Spinal cord (tissue), 9 donors: ENCODE measurements at regions not wholly inside any gene's neighbourhood (a gene's known extent, or its start where the extent isn't known, plus 50 kb on each side); places are given as distances from the start of the nearest gene placed in this dataset.

Source experiments
- DNase-seq, 6 donors: peaks; one replicate each; pipeline versions ENCODE4 v3.0.0 to v3.0.0-alpha.2; 2013 to 2015; ENCODE audit warnings: low spot score in 6 of 6, low read depth in 4 of 6
- H3K27ac ChIP-seq: one replicate; pipeline ENCODE4 v1.5.1; 2013; ENCODE audit warnings: low read depth, low read length, control low read depth
- H3K27me3 ChIP-seq: one replicate; pipeline ENCODE4 v1.6.1; 2013; ENCODE audit warnings: low read length; ENCODE audit not compliant: control insufficient read depth, insufficient read depth
- H3K36me3 ChIP-seq: one replicate; pipeline ENCODE4 v1.6.1; 2013; ENCODE audit warnings: low read length; ENCODE audit not compliant: control insufficient read depth, insufficient read depth
- H3K4me1 ChIP-seq: one replicate; pipeline ENCODE4 v1.6.1; 2013; ENCODE audit warnings: low read length; ENCODE audit not compliant: control insufficient read depth, insufficient read depth
- H3K4me3 ChIP-seq: one replicate; pipeline ENCODE4 v1.5.1; 2013; ENCODE audit warnings: low read depth, low read length, control low read depth
- H3K9me3 ChIP-seq: one replicate; pipeline ENCODE4 v1.6.1; 2013; ENCODE audit warnings: low read length; ENCODE audit not compliant: control insufficient read depth, insufficient read depth
- WGBS: methylation state at CpG from one replicate; pipeline ENCODE4 v1.1.5; 2013; ENCODE audit warnings: missing lambda C conversion rate; ENCODE audit not compliant: insufficient coverage; 5-methylcytosine and 5-hydroxymethylcytosine counted together
- donor health status: healthy.

GRCh38 chr5:146940295-146940694 lies 61.7 kb upstream of the PPP2R2B start:
- Histone ChIP-seq H3K9me3 (no peaks in the 10 kb centered on the region), H3K4me3 (no peak overlapping the region), H3K4me1 (no peaks in the 10 kb centered on the region), H3K27me3 (no peaks in the 10 kb centered on the region), H3K27ac (no peak overlapping the region), H3K36me3 (no peaks in the 10 kb centered on the region)
- DNase-seq: peak in 1 of 6 donors; percentile 57
- WGBS: 67% methylated on average over 1 of the region's 2 CpGs

- Histone ChIP-seq H3K9me3 (no peaks in the 10 kb centered on the region), H3K27me3 (no peaks in the 10 kb centered on the region), H3K4me3 (no peak overlapping the region), H3K27ac (no peak overlapping the region), H3K4me1 (no peaks in the 10 kb centered on the region), H3K36me3 (no peaks in the 10 kb centered on the region)
- DNase-seq: peak in 1 of 6 donors; percentile 83
- WGBS: no CpG with 5 or more reads among the region's 3 CpGs
These were observed 65.5 kb upstream of the PPP2R2B start for GRCh38 chr5:146944019-146944418.

GRCh38 chr5:146944764-146945616 lies 66.4 kb upstream of the PPP2R2B start:
- no peaks in the 10 kb centered on the region for H3K36me3 ChIP-seq
- H3K27me3 ChIP-seq: no peaks in the 10 kb centered on the region
- H3K9me3 ChIP-seq: no peaks in the 10 kb centered on the region
- H3K4me1 ChIP-seq: no peaks in the 10 kb centered on the region
- WGBS: 28% methylated on average over 2 of the region's 4 CpGs
- no peak for DNase-seq
- no peak overlapping the region for H3K27ac ChIP-seq
- H3K4me3 ChIP-seq: no peak overlapping the region

GRCh38 chr5:146945617-146946084 lies 67.1 kb upstream of the PPP2R2B start:
- Histone ChIP-seq H3K4me1 (no peaks in the 10 kb centered on the region), H3K27me3 (no peaks in the 10 kb centered on the region), H3K27ac (peak overlapping the region; percentile 65), H3K9me3 (no peaks in the 10 kb centered on the region), H3K4me3 (no peak overlapping the region), H3K36me3 (no peaks in the 10 kb centered on the region)
- peak in 1 of 6 donors; percentile 39 for DNase-seq
- 60% methylated on average over 1 of the region's 5 CpGs for WGBS

- H3K27ac ChIP-seq: no peak overlapping the region
- H3K4me3 ChIP-seq: no peak overlapping the region
- no peaks in the 10 kb centered on the region for H3K27me3 ChIP-seq
- DNase-seq: peak in 2 of 6 donors; percentile 27 to 42
- H3K36me3 ChIP-seq: no peaks in the 10 kb centered on the region
- H3K9me3 ChIP-seq: no peaks in the 10 kb centered on the region
- no peaks in the 10 kb centered on the region for H3K4me1 ChIP-seq
- WGBS: 48% methylated on average over 4 of the region's 7 CpGs
These were observed 68.8 kb upstream of the PPP2R2B start for GRCh38 chr5:146947181-146947941.

- Histone ChIP-seq H3K9me3 (no peaks in the 10 kb centered on the region), H3K27me3 (no peaks in the 10 kb centered on the region), H3K4me3 (no peak overlapping the region), H3K27ac (no peak overlapping the region), H3K36me3 (no peaks in the 10 kb centered on the region), H3K4me1 (no peaks in the 10 kb centered on the region)
- DNase-seq: no peak
These were observed 70.1 kb upstream of the PPP2R2B start for GRCh38 chr5:146948666-146949065.

- H3K9me3 ChIP-seq: no peaks in the 10 kb centered on the region
- no peak overlapping the region for H3K27ac ChIP-seq
- H3K27me3 ChIP-seq: no peaks in the 10 kb centered on the region
- no peaks in the 10 kb centered on the region for H3K4me1 ChIP-seq
- DNase-seq: no peak
- no peak overlapping the region for H3K4me3 ChIP-seq
- no CpG with 5 or more reads among the region's 2 CpGs for WGBS
- no peaks in the 10 kb centered on the region for H3K36me3 ChIP-seq
These were observed 73.6 kb upstream of the PPP2R2B start for GRCh38 chr5:146952168-146952567.

GRCh38 chr5:146956217-146956616 lies 77.7 kb upstream of the PPP2R2B start:
- no CpG with 5 or more reads among the region's 1 CpG for WGBS
- Histone ChIP-seq H3K36me3 (no peaks in the 10 kb centered on the region), H3K27ac (no peak overlapping the region), H3K27me3 (no peaks in the 10 kb centered on the region), H3K9me3 (no peaks in the 10 kb centered on the region), H3K4me3 (no peak overlapping the region), H3K4me1 (no peaks in the 10 kb centered on the region)
- DNase-seq: no peak

- H3K36me3 ChIP-seq: no peaks in the 10 kb centered on the region
- H3K27me3 ChIP-seq: no peaks in the 10 kb centered on the region
- no peak overlapping the region for H3K4me3 ChIP-seq
- H3K9me3 ChIP-seq: no peaks in the 10 kb centered on the region
- H3K4me1 ChIP-seq: no peaks in the 10 kb centered on the region
- DNase-seq: no peak
- no peak overlapping the region for H3K27ac ChIP-seq
These were observed 80.8 kb upstream of the PPP2R2B start for GRCh38 chr5:146959360-146959759.
